ENCODE measurements at regions not wholly inside any gene's neighbourhood (a gene's known extent, or its start where the extent isn't known, plus 50 kb on each side); places are given as distances from the start of the nearest gene placed in this dataset.

GRCh38 chr14:84807673-84808072 lies 722.3 kb upstream of the FLRT2 start:
- intact Hi-C loops (cut with micrococcal nuclease), result loop anchor here (5.0 kb wide), 1 partner anchor 555 kb away; no protein-coding TSS in a partner anchor
- no peak for FAIRE-seq

More at GRCh38 chr14:84807673-84808072, 722.3 kb upstream of the FLRT2 start:
- no peak overlapping the region for H3K4me3 ChIP-seq (replicated peaks in 1 of 3; ENCODE audit: insufficient read depth in 1 of 3, low read depth in 1 of 3, low read length in 3 of 3)
- H3K9ac ChIP-seq (replicated peaks; ENCODE audit: extremely low read depth, insufficient read depth, low read length), result no peak overlapping the region
- H3K79me2 ChIP-seq (ENCODE audit: control insufficient read depth, insufficient read depth, low read length), result no peaks in the 10 kb centered on the region
- no peak overlapping the region for H3K27ac ChIP-seq (ENCODE audit: insufficient read depth, low read depth, low read length)
- BruUV-seq (replicated peaks), result no TSS peak
- H2AFZ ChIP-seq (ENCODE audit: low read depth, low read length), result no peak overlapping the region
- TF ChIP-seq POLR2AphosphoS5 (IDR thresholded peaks at IDR 0.05; ENCODE audit: insufficient read depth, low read depth, low read length) (no peak), JUN (IDR thresholded peaks at IDR 0.05; ENCODE audit: borderline replicate concordance, insufficient read depth, insufficient read length, low read depth) (no peak), POLR2A (IDR thresholded peaks at IDR 0.05; ENCODE audit: low read depth, low read length) (no peak), GATA2 (IDR thresholded peaks at IDR 0.05; ENCODE audit: insufficient read depth, insufficient read length, low read depth, low read length) (no peak), EZH2 (IDR thresholded peaks at IDR 0.05; ENCODE audit: borderline replicate concordance, low read depth, low read length, severe bottlenecking) (no peak), CTCF (IDR thresholded peaks at IDR 0.05; ENCODE audit: extremely low read depth in 1 of 2, insufficient read depth in 1 of 2, low read depth in 1 of 2, low read length in 2 of 2) (no peak)
- H3K36me3 ChIP-seq (ENCODE audit: control insufficient read depth in 2 of 2, extremely low read depth in 1 of 2, insufficient read depth in 2 of 2, low read length in 2 of 2), result no peaks in the 10 kb centered on the region
- POLR2A ChIA-PET, result interaction anchor here (0.6 kb wide), 1 partner anchor 68 kb away, joined by 3 read pairs; no protein-coding TSS in a partner anchor
- no peak for DNase-seq (ENCODE audit: low read depth, low spot score)
- no peaks in the 10 kb centered on the region for H3K9me3 ChIP-seq (replicated peaks; ENCODE audit: control insufficient read depth, insufficient read depth, low read length)
- H3K9me1 ChIP-seq (replicated peaks; ENCODE audit: control insufficient read depth, extremely low read depth, insufficient read depth, low read length), result no peaks in the 10 kb centered on the region
- dilution Hi-C loops (cut with MboI; ENCODE audit: extremely low pct_ligation_motif_present, low sequenced_read_pairs), result no loop called here
- H3K4me2 ChIP-seq (ENCODE audit: insufficient read depth, low read length), result no peak overlapping the region
- CTCF ChIA-PET, result interaction anchor here (0.9 to 1.7 kb wide), 3 partner anchors 10 to 19 kb away, joined by 3 to 5 read pairs (median 3); no protein-coding TSS in a partner anchor
- H3K27me3 ChIP-seq (ENCODE audit: control insufficient read depth in 2 of 2, insufficient read depth in 2 of 2, low read length in 2 of 2), result no peaks in the 10 kb centered on the region
- peaks cover 10% of the 10 kb centered on the region for H3K4me1 ChIP-seq (ENCODE audit: control insufficient read depth, extremely low read depth, insufficient read depth, low read length)
- H4K20me1 ChIP-seq (replicated peaks; ENCODE audit: control insufficient read depth, extremely low read depth, insufficient read depth, low read length), result no peaks in the 10 kb centered on the region
